Neural progenitor cell (in vitro differentiated cells): ENCODE measurements at regions not wholly inside any gene's neighbourhood (a gene's known extent, or its start where the extent isn't known, plus 50 kb on each side); places are given as distances from the start of the nearest gene placed in this dataset.

ENCODE experiments used
- CTCF ChIP-seq: fragments of 200-600 bp; sonication (generic); IDR thresholded peaks from 2 replicates; pipeline ENCODE4 v1.5.1; 2017; ENCODE audit warnings: antibody characterized with exemption, mild to moderate bottlenecking
- EZH2 ChIP-seq: fragments of 200-600 bp; sonication (generic); IDR thresholded peaks from 2 replicates; pipeline ENCODE4 v1.6.1; 2017; ENCODE audit warnings: antibody characterized with exemption, mild to moderate bottlenecking, moderate library complexity
- EZH2phosphoT487 ChIP-seq: fragments of 200-600 bp; sonication (generic); IDR thresholded peaks from 2 replicates; pipeline ENCODE4 v1.6.1; 2017; ENCODE audit warnings: antibody characterized with exemption

- no peak for TF ChIP-seq CTCF
- TF ChIP-seq EZH2, result no peak
- no peak for TF ChIP-seq EZH2phosphoT487
These were observed 106.1 kb upstream of the TMEM132D start for GRCh38 chr12:130009961-130010360.
